IPS-18a (cell line): ENCODE measurements at regions not wholly inside any gene's neighbourhood (a gene's known extent, or its start where the extent isn't known, plus 50 kb on each side); places are given as distances from the start of the nearest gene placed in this dataset.

Experiments used
- H3K27ac ChIP-seq: one replicate; pipeline ENCODE4 v1.5.1; 2013; ENCODE audit warnings: low read length
- H3K27me3 ChIP-seq: one replicate; pipeline ENCODE4 v1.6.1; 2013; ENCODE audit warnings: mild to moderate bottlenecking, low read length; ENCODE audit not compliant: control insufficient read depth, insufficient read depth
- H3K36me3 ChIP-seq: one replicate; pipeline ENCODE4 v1.6.1; 2013; ENCODE audit warnings: low read depth, low read length; ENCODE audit not compliant: control insufficient read depth
- H3K4me1 ChIP-seq: one replicate; pipeline ENCODE4 v1.6.1; 2013; ENCODE audit warnings: low read depth, low read length; ENCODE audit not compliant: control insufficient read depth
- H3K4me3 ChIP-seq: one replicate; pipeline ENCODE4 v1.5.1; 2013; ENCODE audit warnings: low read length
- H3K9ac ChIP-seq: one replicate; pipeline ENCODE4 v1.6.1; 2013; ENCODE audit warnings: mild to moderate bottlenecking, low read length, moderate library complexity
- H3K9me3 ChIP-seq: one replicate; pipeline ENCODE4 v1.6.1; 2013; ENCODE audit warnings: low read depth, low read length; ENCODE audit not compliant: control insufficient read depth

GRCh38 chr20:4459081-4459480, 210.0 kb upstream of the ADRA1D start:
- H3K4me1 ChIP-seq = peaks cover 5% of the 10 kb centered on the region
- H3K9ac ChIP-seq = no peak overlapping the region
- H3K4me3 ChIP-seq = no peak overlapping the region
- no peak overlapping the region for H3K27ac ChIP-seq
- no peaks in the 10 kb centered on the region for H3K36me3 ChIP-seq
- H3K27me3 ChIP-seq = no peaks in the 10 kb centered on the region
- peaks cover 4% of the 10 kb centered on the region for H3K9me3 ChIP-seq

GRCh38 chr20:4457566-4458543, 208.8 kb upstream of the ADRA1D start:
- Histone ChIP-seq H3K4me3 (no peak overlapping the region), H3K9ac (no peak overlapping the region), H3K27me3 (no peaks in the 10 kb centered on the region), H3K4me1 (peaks cover 5% of the 10 kb centered on the region), H3K9me3 (peaks cover 4% of the 10 kb centered on the region), H3K27ac (no peak overlapping the region), H3K36me3 (no peaks in the 10 kb centered on the region)

DNA sequence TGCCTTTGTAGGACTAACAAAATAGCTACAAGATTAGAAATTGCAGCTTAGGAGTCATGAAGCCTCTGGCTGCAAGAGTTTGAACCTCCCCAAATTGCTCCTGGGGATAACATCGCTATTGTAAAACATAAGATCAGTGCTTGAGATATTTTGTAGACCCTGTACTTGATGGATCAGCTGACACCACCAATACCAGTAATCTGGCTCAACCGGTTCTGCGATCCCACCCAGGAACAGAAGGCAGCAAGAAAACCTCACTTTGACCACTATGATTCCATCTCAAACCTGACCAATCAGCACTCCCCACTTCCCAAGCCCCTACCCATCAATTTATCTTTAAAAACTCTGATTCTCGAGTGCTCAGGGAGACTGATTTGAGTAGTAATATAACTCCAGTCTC, 206.9 kb upstream of the ADRA1D start:
- Histone ChIP-seq H3K36me3 (no peaks in the 10 kb centered on the region), H3K4me1 (peaks cover 5% of the 10 kb centered on the region), H3K27ac (no peak overlapping the region), H3K27me3 (no peaks in the 10 kb centered on the region), H3K4me3 (no peak overlapping the region), H3K9me3 (peaks cover 4% of the 10 kb centered on the region), H3K9ac (no peak overlapping the region)

GRCh38 chr20:4455301-4455701, 206.2 kb upstream of the ADRA1D start:
- Histone ChIP-seq H3K27ac (no peak overlapping the region), H3K4me1 (peaks cover 5% of the 10 kb centered on the region), H3K9ac (no peak overlapping the region), H3K27me3 (no peaks in the 10 kb centered on the region), H3K9me3 (peaks cover 4% of the 10 kb centered on the region), H3K4me3 (no peak overlapping the region), H3K36me3 (no peaks in the 10 kb centered on the region)

- no peak overlapping the region for H3K4me3 ChIP-seq
- H3K36me3 ChIP-seq = no peaks in the 10 kb centered on the region
- H3K9ac ChIP-seq = no peak overlapping the region
- no peaks in the 10 kb centered on the region for H3K27me3 ChIP-seq
- H3K27ac ChIP-seq = no peak overlapping the region
- H3K9me3 ChIP-seq = peaks cover 4% of the 10 kb centered on the region
- peaks cover 5% of the 10 kb centered on the region for H3K4me1 ChIP-seq
These were observed 205.0 kb upstream of the ADRA1D start for GRCh38 chr20:4454111-4454510.

DNA sequence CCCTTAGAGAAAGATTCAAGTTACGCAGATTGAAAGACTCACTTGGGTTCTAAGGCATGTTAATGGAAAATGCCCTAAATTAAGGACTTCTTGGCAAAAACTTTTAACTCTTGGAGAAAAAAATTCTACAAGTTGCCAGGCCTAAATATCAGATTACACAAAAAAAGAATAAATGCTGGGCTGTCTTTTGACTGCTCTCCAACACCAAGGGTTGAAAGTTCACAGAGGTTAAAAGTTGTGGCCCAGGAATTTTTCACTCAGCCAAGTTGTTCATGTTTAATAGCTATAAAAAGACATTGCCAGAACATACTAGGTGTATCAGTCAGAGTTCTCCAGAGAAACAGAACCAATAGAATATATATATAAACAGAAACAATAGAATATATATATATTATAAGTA, 204.3 kb upstream of the ADRA1D start:
- Histone ChIP-seq H3K9me3 (peaks cover 4% of the 10 kb centered on the region), H3K4me3 (no peak overlapping the region), H3K4me1 (peaks cover 5% of the 10 kb centered on the region), H3K27ac (no peak overlapping the region), H3K27me3 (no peaks in the 10 kb centered on the region), H3K36me3 (no peaks in the 10 kb centered on the region), H3K9ac (no peak overlapping the region)

DNA sequence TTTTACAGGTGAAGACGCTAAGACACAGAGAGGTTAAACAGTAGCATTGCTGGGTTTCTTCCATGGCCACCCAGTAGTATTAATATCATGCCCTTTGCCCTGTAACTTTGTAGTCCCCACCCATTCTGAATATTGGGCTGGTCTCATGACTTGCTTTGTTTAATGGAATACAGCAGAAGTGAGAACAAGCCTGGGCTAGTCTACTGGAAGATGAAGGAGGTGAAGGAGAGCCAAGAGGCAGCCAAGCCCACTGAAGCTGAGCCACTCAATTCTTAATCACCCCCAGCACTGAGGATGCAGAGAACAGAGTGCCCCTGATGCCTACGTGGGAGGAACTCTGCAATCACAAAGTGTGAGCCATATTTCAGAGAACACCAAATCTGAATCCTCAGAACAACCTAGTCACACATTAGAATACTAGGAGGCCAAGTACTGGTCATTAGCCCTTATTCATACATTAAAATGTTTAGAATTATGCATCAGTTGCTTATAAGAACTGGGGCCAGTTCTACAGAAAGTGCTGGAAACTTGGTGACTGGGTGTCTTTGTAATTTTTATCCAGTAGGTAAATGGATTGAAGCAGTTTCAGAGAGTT, 202.5 kb upstream of the ADRA1D start:
- H3K9ac ChIP-seq = no peak overlapping the region
- peaks cover 4% of the 10 kb centered on the region for H3K9me3 ChIP-seq
- H3K36me3 ChIP-seq = no peaks in the 10 kb centered on the region
- H3K4me1 ChIP-seq = no peaks in the 10 kb centered on the region
- H3K27me3 ChIP-seq = no peaks in the 10 kb centered on the region
- no peak overlapping the region for H3K4me3 ChIP-seq
- no peak overlapping the region for H3K27ac ChIP-seq

GRCh38 chr20:4449957-4450715, 201.0 kb upstream of the ADRA1D start:
- Histone ChIP-seq H3K4me1 (no peaks in the 10 kb centered on the region), H3K4me3 (no peak overlapping the region), H3K9ac (no peak overlapping the region), H3K36me3 (no peaks in the 10 kb centered on the region), H3K27ac (no peak overlapping the region), H3K9me3 (no peaks in the 10 kb centered on the region), H3K27me3 (no peaks in the 10 kb centered on the region)

- Histone ChIP-seq H3K27ac (no peak overlapping the region), H3K9me3 (no peaks in the 10 kb centered on the region), H3K9ac (no peak overlapping the region), H3K36me3 (no peaks in the 10 kb centered on the region), H3K4me1 (no peaks in the 10 kb centered on the region), H3K4me3 (no peak overlapping the region), H3K27me3 (no peaks in the 10 kb centered on the region)
These were observed 196.7 kb upstream of the ADRA1D start for GRCh38 chr20:4445784-4446183.

DNA sequence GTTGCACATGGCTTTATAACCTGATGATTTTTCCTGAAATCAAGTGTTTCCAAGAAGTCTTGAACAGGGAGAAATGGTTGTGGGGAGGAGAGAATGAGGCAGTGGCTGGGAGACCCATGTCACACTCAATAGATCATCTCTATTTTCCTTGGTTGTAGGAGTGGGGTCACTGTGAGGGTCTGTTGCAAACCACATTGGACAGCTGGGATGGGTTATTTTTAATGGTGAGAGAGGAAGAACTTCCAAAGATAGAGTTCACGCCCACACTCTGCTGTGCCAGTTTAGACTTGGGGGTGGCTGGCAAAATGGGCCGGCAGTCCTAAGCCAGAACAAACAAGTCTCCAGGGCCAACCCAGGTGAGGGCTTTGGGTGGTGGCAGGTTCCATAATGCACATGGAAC, 196.2 kb upstream of the ADRA1D start:
- Histone ChIP-seq H3K36me3 (no peaks in the 10 kb centered on the region), H3K9me3 (no peaks in the 10 kb centered on the region), H3K4me1 (no peaks in the 10 kb centered on the region), H3K9ac (no peak overlapping the region), H3K27me3 (no peaks in the 10 kb centered on the region), H3K4me3 (no peak overlapping the region), H3K27ac (no peak overlapping the region)

GRCh38 chr20:4444404-4444803, 195.3 kb upstream of the ADRA1D start:
- no peaks in the 10 kb centered on the region for H3K9me3 ChIP-seq
- no peaks in the 10 kb centered on the region for H3K4me1 ChIP-seq
- H3K36me3 ChIP-seq = no peaks in the 10 kb centered on the region
- H3K4me3 ChIP-seq = no peak overlapping the region
- no peak overlapping the region for H3K9ac ChIP-seq
- H3K27ac ChIP-seq = no peak overlapping the region
- no peaks in the 10 kb centered on the region for H3K27me3 ChIP-seq
